Bronchial epithelial cell (primary cell): ENCODE measurements at regions not wholly inside any gene's neighbourhood (a gene's known extent, or its start where the extent isn't known, plus 50 kb on each side); places are given as distances from the start of the nearest gene placed in this dataset.

ENCODE experiments used
- DNase-seq: peaks from one replicate; pipeline ENCODE4 v3.0.0-alpha.2; 2010; ENCODE audit warnings: low read depth
- FAIRE-seq: peaks from 2 replicates; lab custom pipeline; 2011; peaks lifted over from hg19 to GRCh38; lab: Jason Lieb, UNC
- H3K27me3 ChIP-seq: 2 replicates; pipeline ENCODE4 v1.5.1; 2011; ENCODE audit warnings: low read length; ENCODE audit not compliant: control insufficient read depth, insufficient read depth
- H3K36me3 ChIP-seq: 2 replicates; pipeline ENCODE4 v1.5.1; 2011; ENCODE audit warnings: low read length; ENCODE audit not compliant: control insufficient read depth, insufficient read depth
- H3K4me3 ChIP-seq: 2 replicates; pipeline ENCODE4 v1.5.1; 2011; ENCODE audit warnings: mild to moderate bottlenecking, low read depth, low read length, control low read depth
- TF ChIP-seq, protein P1 (sequence below): IDR thresholded peaks from 2 replicates; pipeline ENCODE4 v1.5.1; 2011; ENCODE audit warnings: mild to moderate bottlenecking, moderate library complexity, low read length, control low read depth, inconsistent platforms; ENCODE audit not compliant: insufficient read depth, severe bottlenecking

DNA sequence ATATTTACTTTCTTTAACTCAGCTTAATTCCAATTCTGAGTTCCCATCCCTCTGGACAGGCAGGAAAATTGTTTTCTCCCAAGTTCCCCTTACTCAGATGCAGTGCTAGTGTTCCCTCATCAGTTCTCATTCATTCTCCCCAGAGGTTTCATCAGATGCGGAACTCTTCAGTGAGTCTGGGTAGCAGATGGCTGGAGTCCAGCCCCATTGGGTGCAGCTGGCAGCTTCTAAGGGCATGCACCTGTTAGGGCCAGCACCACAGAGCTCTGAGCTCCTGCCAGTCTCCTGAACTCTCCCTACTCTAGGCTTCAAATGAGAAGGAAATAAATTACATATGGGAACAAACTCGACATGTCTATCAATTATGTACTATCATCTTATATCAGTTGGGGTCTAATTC, 76.6 kb downstream of the SOD2 start:
- DNase-seq (no peak), FAIRE-seq (no peak)
- H3K27me3 ChIP-seq: no peaks in the 10 kb centered on the region
- no peak overlapping the region for H3K4me3 ChIP-seq
- no peaks in the 10 kb centered on the region for H3K36me3 ChIP-seq
- TF ChIP-seq, protein P1, sequence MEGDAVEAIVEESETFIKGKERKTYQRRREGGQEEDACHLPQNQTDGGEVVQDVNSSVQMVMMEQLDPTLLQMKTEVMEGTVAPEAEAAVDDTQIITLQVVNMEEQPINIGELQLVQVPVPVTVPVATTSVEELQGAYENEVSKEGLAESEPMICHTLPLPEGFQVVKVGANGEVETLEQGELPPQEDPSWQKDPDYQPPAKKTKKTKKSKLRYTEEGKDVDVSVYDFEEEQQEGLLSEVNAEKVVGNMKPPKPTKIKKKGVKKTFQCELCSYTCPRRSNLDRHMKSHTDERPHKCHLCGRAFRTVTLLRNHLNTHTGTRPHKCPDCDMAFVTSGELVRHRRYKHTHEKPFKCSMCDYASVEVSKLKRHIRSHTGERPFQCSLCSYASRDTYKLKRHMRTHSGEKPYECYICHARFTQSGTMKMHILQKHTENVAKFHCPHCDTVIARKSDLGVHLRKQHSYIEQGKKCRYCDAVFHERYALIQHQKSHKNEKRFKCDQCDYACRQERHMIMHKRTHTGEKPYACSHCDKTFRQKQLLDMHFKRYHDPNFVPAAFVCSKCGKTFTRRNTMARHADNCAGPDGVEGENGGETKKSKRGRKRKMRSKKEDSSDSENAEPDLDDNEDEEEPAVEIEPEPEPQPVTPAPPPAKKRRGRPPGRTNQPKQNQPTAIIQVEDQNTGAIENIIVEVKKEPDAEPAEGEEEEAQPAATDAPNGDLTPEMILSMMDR: no peak

DNA sequence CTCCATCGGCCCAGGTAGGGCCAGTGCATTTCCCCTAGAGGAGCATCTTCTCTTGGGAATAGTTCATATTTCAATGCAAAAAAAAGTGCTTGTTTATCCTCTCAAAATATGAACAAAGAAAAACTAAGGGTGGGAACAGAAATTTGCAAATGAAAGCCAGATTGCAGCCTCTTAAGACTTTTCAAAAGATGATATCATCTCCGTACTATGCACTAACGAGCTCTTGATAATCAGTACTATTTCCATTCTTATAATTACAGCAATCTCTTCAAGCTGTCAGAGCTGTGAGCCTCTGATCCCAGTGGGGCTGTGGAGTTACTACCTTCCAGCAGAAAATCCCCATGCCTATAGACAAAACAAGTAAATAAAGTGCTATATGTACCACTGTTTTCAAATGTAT, 77.1 kb downstream of the SOD2 start:
- FAIRE-seq: no peak
- no peak for DNase-seq
- H3K36me3 ChIP-seq: no peaks in the 10 kb centered on the region
- no peak overlapping the region for H3K4me3 ChIP-seq
- TF ChIP-seq, protein P1: no peak
- H3K27me3 ChIP-seq: no peaks in the 10 kb centered on the region

DNA sequence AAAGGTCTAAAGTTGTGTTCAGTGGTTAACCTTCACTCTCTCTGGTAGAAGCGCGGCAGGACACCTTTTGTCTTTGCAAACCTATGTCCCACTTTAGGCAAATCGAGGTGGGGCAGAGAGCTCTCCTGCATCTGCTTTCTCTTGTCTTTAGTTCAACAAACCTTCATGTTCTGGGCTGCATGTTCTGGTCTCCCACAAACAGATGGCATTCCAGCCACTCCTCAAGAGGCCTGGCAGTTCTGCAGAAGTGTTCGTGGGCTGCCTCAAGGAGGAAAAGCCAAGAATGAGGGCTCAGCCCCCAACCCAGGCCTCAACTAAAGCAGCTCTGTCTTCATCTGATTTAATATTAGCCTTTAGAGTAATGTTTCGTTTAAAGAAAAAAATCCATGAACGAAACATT, 82.2 kb downstream of the SOD2 start:
- no peaks in the 10 kb centered on the region for H3K27me3 ChIP-seq
- TF ChIP-seq, protein P1: no peak
- no peak overlapping the region for H3K4me3 ChIP-seq
- no peaks in the 10 kb centered on the region for H3K36me3 ChIP-seq
- DNase-seq (no peak), FAIRE-seq (no peak)

DNA sequence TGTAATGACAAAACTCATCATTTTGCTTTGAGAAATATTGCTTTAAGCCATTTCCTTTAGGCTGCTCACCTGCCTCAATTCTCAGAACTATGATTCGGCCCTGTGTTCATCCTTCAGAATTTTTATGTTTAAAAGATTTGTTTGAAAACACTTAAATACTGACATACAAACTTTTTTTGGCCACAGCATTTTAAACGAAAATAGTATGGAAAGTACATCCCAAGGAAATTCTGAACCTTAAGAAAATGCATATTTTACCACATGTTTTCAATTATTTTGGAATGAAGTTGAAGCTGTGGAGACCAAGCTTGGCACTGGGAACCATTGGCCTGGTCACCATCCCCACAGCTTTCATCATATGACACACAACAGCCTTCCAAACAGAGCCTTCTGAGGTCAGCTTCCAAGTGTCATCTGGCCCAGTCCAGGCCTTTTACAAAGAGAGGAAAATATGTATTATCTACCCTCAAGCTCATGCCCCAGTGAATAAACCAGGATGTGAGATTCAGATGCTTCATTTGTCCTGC, 83.3 kb downstream of the SOD2 start:
- TF ChIP-seq, protein P1: no peak
- Histone ChIP-seq H3K27me3 (no peaks in the 10 kb centered on the region), H3K4me3 (no peak overlapping the region), H3K36me3 (no peaks in the 10 kb centered on the region)
- FAIRE-seq (no peak), DNase-seq (no peak)

DNA sequence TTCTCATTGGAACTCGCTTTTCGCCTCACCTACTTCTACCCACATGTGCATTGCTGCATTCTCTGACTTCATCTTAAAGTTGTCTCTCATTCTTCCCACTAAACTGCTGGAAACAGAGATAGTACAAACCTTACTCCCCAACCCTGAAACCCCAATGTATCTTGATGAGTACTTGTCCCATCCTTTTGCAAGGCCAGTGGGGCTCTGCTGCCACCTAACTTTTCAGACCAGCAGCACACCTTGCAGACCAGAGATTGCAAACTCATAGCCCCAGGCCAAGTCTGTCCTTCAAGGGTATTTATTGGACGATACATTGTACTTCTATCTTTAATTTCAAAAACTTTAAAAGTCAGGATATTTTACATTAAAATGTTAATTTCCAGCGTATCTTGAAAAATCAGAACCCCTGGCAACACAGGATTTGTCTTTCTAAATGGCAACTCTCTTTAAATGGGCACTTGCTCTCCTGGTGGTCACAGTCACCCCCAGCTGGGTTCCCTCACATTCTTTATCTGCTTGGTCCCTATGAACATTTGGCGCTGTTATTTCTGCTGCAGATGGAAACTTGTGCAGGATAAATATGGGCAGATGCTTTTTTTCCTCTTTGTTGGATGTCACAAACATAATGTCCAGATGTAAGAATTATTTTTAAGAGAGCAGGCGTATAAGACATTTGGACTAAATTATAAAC, 83.9 kb downstream of the SOD2 start:
- DNase-seq (peak; percentile 56), FAIRE-seq (no peak)
- no peaks in the 10 kb centered on the region for H3K27me3 ChIP-seq
- no peaks in the 10 kb centered on the region for H3K36me3 ChIP-seq
- H3K4me3 ChIP-seq: no peak overlapping the region
- TF ChIP-seq, protein P1: peak; percentile 73

DNA sequence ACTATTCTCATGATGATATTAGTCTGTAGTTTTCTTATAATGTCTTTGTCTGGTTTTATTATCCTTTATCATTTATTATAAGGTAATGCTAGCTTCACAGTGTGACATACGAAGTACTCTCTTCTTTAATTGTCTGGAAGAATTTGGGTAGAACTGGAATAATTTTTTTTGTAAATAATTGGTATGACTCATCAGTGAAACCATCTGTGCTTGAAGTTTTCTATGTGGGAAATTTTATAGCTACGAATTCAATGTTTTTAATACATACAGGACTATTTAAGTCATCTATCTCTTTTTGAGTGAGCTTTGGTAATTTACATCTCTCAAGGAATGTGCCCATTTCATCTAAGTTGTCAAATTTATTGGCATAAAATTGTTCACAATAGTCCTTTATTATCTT, 86.3 kb downstream of the SOD2 start:
- TF ChIP-seq, protein P1: no peak
- Histone ChIP-seq H3K36me3 (no peaks in the 10 kb centered on the region), H3K27me3 (no peaks in the 10 kb centered on the region), H3K4me3 (no peak overlapping the region)
- FAIRE-seq: no peak
- DNase-seq: no peak
